Suprapubic skin (tissue), 4 donors: ENCODE measurements at regions not wholly inside any gene's neighbourhood (a gene's known extent, or its start where the extent isn't known, plus 50 kb on each side); places are given as distances from the start of the nearest gene placed in this dataset.

Source experiments
- DNase-seq, 2 donors: peaks; one replicate each; pipeline ENCODE4 v3.0.0-alpha.2; 2019; ENCODE audit warnings: low spot score in 2 of 2
- H3K27ac ChIP-seq: fragments of 200-600 bp; sonication (generic); one replicate; pipeline ENCODE4 v1.5.1; 2019
- H3K27me3 ChIP-seq: fragments of 200-600 bp; sonication (generic); one replicate; pipeline ENCODE4 v1.5.1; 2019
- H3K36me3 ChIP-seq: fragments of 200-600 bp; sonication (generic); one replicate; pipeline ENCODE4 v1.5.1; 2019
- H3K4me1 ChIP-seq: fragments of 200-600 bp; sonication (generic); one replicate; pipeline ENCODE4 v1.5.1; 2019
- H3K4me3 ChIP-seq: fragments of 200-600 bp; sonication (generic); one replicate; pipeline ENCODE4 v1.5.1; 2019; ENCODE audit warnings: mild to moderate bottlenecking
- H3K9me3 ChIP-seq: fragments of 200-600 bp; sonication (generic); one replicate; pipeline ENCODE4 v1.5.1; 2019
- EP300 ChIP-seq: sonication (generic); formaldehyde crosslinking; IDR thresholded peaks from one replicate; pipeline ENCODE4 v1.6.1; 2017; ENCODE audit warnings: antibody characterized with exemption
- POLR2A ChIP-seq, 2 donors: fragments of 450-650 bp; IDR thresholded peaks; one replicate each; pipeline ENCODE4 v1.6.1; 2017; ENCODE audit warnings: antibody characterized with exemption in 2 of 2, mild to moderate bottlenecking in 2 of 2, moderate library complexity in 2 of 2
- POLR2AphosphoS5 ChIP-seq, 3 donors: sonication (generic); formaldehyde crosslinking; IDR thresholded peaks; one replicate each; pipeline ENCODE4 v1.6.1; 2017; ENCODE audit warnings: antibody characterized with exemption in 3 of 3
- WGBS: methylation state at CpG from one replicate; pipeline ENCODE4 v1.1.5; 2018; 5-methylcytosine and 5-hydroxymethylcytosine counted together
- TF ChIP-seq, protein P1 (sequence below), 2 donors: fragments of 200-600 bp in 1 of 2; fragments of 450-650 bp in 1 of 2; sonication (generic) in 1 of 2; IDR thresholded peaks; one replicate each; pipeline ENCODE4 v1.5.1; 2016 to 2019; ENCODE audit warnings: antibody characterized with exemption in 2 of 2, mild to moderate bottlenecking in 1 of 2, moderate library complexity in 1 of 2

DNA sequence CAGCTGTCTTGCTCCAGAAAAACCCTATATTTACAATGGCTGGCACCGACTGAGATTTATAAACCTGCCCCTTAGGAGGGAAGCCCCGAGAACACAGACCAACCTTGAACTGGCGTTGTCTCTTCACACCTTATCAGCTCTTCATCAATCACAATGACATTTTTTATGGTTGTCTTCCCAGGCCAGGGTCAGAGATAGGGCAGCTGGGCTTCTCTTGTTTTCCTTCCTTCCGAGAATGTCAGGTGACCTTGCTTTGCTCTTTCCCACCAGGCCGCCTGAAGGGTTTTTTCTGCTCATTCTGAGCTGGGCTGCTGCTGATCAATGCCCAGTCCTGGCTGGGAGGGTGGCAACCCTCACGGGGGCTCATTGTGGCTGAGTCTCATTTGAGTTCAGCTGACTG is 619.1 kb downstream of the CCDC171 start:
- Histone ChIP-seq H3K9me3 (no peaks in the 10 kb centered on the region), H3K27ac (no peak overlapping the region), H3K4me3 (no peak overlapping the region), H3K4me1 (no peaks in the 10 kb centered on the region), H3K27me3 (peaks cover 4% of the 10 kb centered on the region), H3K36me3 (no peaks in the 10 kb centered on the region)
- no peak for TF ChIP-seq POLR2A (IDR thresholded peaks at IDR 0.05)
- TF ChIP-seq EP300: no peak
- TF ChIP-seq POLR2AphosphoS5 (IDR thresholded peaks at IDR 0.05): no peak
- TF ChIP-seq, protein P1, sequence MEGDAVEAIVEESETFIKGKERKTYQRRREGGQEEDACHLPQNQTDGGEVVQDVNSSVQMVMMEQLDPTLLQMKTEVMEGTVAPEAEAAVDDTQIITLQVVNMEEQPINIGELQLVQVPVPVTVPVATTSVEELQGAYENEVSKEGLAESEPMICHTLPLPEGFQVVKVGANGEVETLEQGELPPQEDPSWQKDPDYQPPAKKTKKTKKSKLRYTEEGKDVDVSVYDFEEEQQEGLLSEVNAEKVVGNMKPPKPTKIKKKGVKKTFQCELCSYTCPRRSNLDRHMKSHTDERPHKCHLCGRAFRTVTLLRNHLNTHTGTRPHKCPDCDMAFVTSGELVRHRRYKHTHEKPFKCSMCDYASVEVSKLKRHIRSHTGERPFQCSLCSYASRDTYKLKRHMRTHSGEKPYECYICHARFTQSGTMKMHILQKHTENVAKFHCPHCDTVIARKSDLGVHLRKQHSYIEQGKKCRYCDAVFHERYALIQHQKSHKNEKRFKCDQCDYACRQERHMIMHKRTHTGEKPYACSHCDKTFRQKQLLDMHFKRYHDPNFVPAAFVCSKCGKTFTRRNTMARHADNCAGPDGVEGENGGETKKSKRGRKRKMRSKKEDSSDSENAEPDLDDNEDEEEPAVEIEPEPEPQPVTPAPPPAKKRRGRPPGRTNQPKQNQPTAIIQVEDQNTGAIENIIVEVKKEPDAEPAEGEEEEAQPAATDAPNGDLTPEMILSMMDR (IDR thresholded peaks at IDR 0.05): no peak
- 67% methylated on average over 6 of the region's 6 CpGs for WGBS
- DNase-seq: no peak

DNA sequence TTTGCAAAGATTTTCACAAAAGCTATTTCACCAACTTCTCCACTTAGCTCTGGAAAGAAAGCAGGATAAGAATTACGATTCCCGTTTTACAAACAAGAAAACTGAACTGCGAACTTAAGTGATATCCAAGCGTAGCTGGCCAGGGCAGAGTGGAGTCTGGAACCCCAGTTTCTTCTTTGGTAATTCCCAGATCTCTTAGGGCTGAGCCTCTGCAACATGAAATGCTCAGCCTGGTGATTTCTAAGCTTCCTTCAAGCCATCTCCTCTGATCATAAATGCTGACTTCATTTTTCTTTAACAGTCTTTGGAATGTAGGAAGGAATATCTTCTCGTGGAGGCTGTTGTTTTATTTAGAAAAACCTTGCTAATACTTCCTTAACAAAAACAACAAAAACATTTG is 620.0 kb downstream of the CCDC171 start:
- DNase-seq: no peak
- H3K4me1 ChIP-seq: no peaks in the 10 kb centered on the region
- no peaks in the 10 kb centered on the region for H3K36me3 ChIP-seq
- H3K4me3 ChIP-seq: no peak overlapping the region
- H3K27ac ChIP-seq: no peak overlapping the region
- H3K9me3 ChIP-seq: no peaks in the 10 kb centered on the region
- TF ChIP-seq POLR2A (IDR thresholded peaks at IDR 0.05) (no peak), POLR2AphosphoS5 (IDR thresholded peaks at IDR 0.05) (no peak), EP300 (no peak)
- TF ChIP-seq, protein P1 (IDR thresholded peaks at IDR 0.05): no peak
- H3K27me3 ChIP-seq: peaks cover 4% of the 10 kb centered on the region
- 61% methylated on average over 5 of the region's 5 CpGs for WGBS

DNA sequence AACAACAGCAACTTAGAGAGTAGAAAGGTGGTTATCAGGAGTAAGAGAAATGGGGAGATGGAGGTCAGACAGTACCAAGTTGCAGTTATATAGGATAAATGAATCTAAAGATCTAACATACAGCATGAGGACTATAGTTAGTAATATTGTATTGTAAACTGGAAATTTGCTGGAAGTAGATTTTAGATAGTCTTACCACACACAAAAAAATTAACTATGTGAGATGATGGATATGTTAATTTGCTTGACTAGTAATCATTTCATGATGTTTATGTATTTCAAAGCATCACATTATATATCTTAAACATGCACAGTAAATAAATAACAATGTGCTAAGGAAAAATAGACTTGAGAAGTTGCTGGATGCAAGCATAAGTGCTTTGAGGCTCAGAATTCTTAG is 622.1 kb downstream of the CCDC171 start:
- TF ChIP-seq POLR2A (IDR thresholded peaks at IDR 0.05) (no peak), EP300 (no peak), POLR2AphosphoS5 (IDR thresholded peaks at IDR 0.05) (no peak)
- TF ChIP-seq, protein P1 (IDR thresholded peaks at IDR 0.05): no peak
- H3K4me1 ChIP-seq: no peaks in the 10 kb centered on the region
- no peaks in the 10 kb centered on the region for H3K9me3 ChIP-seq
- peaks cover 4% of the 10 kb centered on the region for H3K27me3 ChIP-seq
- no peak overlapping the region for H3K27ac ChIP-seq
- DNase-seq: no peak
- no peaks in the 10 kb centered on the region for H3K36me3 ChIP-seq
- H3K4me3 ChIP-seq: no peak overlapping the region

DNA sequence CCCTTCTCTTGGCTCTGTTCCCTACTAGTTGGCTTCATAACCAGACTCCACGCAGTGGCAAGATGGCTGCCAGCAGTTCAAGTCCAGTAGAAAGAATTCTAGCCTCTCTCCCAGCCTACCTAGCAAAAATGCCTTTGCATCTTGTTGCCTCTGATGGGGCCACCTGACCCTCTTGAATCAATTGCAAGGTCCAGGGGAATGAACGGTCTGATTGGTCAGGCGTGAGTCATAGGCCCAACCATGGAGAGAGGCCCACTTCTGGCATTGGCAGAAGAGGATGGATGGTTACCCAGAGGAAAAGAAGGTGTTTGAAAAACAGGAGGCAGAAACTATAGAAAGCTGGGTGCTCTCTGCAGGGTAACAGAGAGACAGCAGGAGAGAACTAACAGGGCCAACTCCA is 622.6 kb downstream of the CCDC171 start:
- peaks cover 4% of the 10 kb centered on the region for H3K27me3 ChIP-seq
- TF ChIP-seq POLR2A (IDR thresholded peaks at IDR 0.05) (no peak), EP300 (no peak), POLR2AphosphoS5 (IDR thresholded peaks at IDR 0.05) (no peak)
- TF ChIP-seq, protein P1 (IDR thresholded peaks at IDR 0.05): no peak
- H3K36me3 ChIP-seq: no peaks in the 10 kb centered on the region
- no peaks in the 10 kb centered on the region for H3K9me3 ChIP-seq
- WGBS: 64% methylated on average over 3 of the region's 3 CpGs
- H3K27ac ChIP-seq: no peak overlapping the region
- H3K4me3 ChIP-seq: no peak overlapping the region
- no peaks in the 10 kb centered on the region for H3K4me1 ChIP-seq
- no peak for DNase-seq

DNA sequence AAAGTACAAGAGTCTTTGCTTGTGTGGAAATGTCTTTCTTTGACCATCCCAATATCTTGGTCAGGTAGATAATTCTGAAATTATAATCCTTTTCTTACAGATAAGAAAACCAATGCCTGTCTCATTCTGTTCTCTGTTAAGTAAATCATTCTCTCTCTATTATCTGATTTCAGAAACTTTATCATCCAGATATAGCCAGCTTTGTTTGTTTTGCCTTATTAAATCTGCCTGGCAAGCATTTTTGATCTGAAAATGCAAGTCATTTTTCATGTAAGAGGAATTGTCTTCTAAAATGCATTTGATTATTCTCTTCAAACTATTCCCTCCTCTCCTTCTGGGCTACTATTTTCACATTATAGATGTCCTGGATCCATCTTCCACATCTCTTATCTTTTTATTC is 625.5 kb downstream of the CCDC171 start:
- DNase-seq: no peak
- H3K27ac ChIP-seq: no peak overlapping the region
- H3K4me3 ChIP-seq: no peak overlapping the region
- no peaks in the 10 kb centered on the region for H3K27me3 ChIP-seq
- no peaks in the 10 kb centered on the region for H3K36me3 ChIP-seq
- no peaks in the 10 kb centered on the region for H3K9me3 ChIP-seq
- H3K4me1 ChIP-seq: no peaks in the 10 kb centered on the region
- TF ChIP-seq POLR2A (IDR thresholded peaks at IDR 0.05) (no peak), EP300 (no peak), POLR2AphosphoS5 (IDR thresholded peaks at IDR 0.05) (no peak)
- TF ChIP-seq, protein P1 (IDR thresholded peaks at IDR 0.05): no peak
